ENCODE measurements at regions not wholly inside any gene's neighbourhood (a gene's known extent, or its start where the extent isn't known, plus 50 kb on each side); places are given as distances from the start of the nearest gene placed in this dataset.

- TF ChIP-seq ZMAT4 (CRISPR knock-in tag; IDR thresholded peaks at IDR 0.05) (no peak), TEAD1 (CRISPR knock-in tag; IDR thresholded peaks at IDR 0.05) (no peak), ZNF121 (CRISPR knock-in tag; IDR thresholded peaks at IDR 0.05) (no peak), CBFB (CRISPR knock-in tag; IDR thresholded peaks at IDR 0.05; ENCODE audit: low read depth) (no peak), NR3C1 (CRISPR knock-in tag; conservative IDR thresholded peaks at IDR 0.05; ENCODE audit: low read depth) (no peak), USF2 (CRISPR knock-in tag; IDR thresholded peaks at IDR 0.05) (no peak), ATF2 (CRISPR knock-in tag; IDR thresholded peaks at IDR 0.05; ENCODE audit: borderline replicate concordance, low read depth) (no peak), ATF3 (CRISPR knock-in tag; conservative IDR thresholded peaks at IDR 0.05) (no peak), ZNF263 (CRISPR knock-in tag; IDR thresholded peaks at IDR 0.05; ENCODE audit: low read depth) (no peak), GRHL2 (CRISPR knock-in tag; IDR thresholded peaks at IDR 0.05; ENCODE audit: insufficient replicate concordance, severe bottlenecking) (no peak), USF1 (CRISPR knock-in tag; IDR thresholded peaks at IDR 0.05) (no peak)
Observed at GRCh38 chr12:46462641-46463355, 90.2 kb upstream of the SLC38A2 start (continued).

GRCh38 chr12:46461907-46462640, 89.5 kb upstream of the SLC38A2 start:
- H3K9me3 Mint-ChIP-seq, result peaks cover 17% of the 10 kb centered on the region
- DNase-seq (ENCODE audit: low spot score) (no peak), ATAC-seq (no peak)
- POLR2A ChIA-PET, result no interaction called here
- H3K27me3 Mint-ChIP-seq (ENCODE audit: low read depth), result no peaks in the 10 kb centered on the region
- peaks cover 17% of the 10 kb centered on the region for H3K36me3 Mint-ChIP-seq
- TF ChIP-seq ZNF416 (CRISPR knock-in tag; IDR thresholded peaks at IDR 0.05) (no peak), GABPB1 (CRISPR knock-in tag; IDR thresholded peaks at IDR 0.05) (no peak)
- peaks cover 33% of the 10 kb centered on the region for H3K4me1 Mint-ChIP-seq
- no peak overlapping the region for H3K4me3 Mint-ChIP-seq
- H3K27ac Mint-ChIP-seq, result no peak overlapping the region
- CTCF ChIA-PET, result no interaction called here

GRCh38 chr12:46461459-46461858, 88.9 kb upstream of the SLC38A2 start:
- ChIA-PET CTCF (no interaction called here), POLR2A (no interaction called here)
- DNase-seq (ENCODE audit: low spot score) (no peak), ATAC-seq (no peak)
- TF ChIP-seq ZNF263 (CRISPR knock-in tag; IDR thresholded peaks at IDR 0.05; ENCODE audit: low read depth) (no peak), ZNF281 (CRISPR knock-in tag; IDR thresholded peaks at IDR 0.05) (no peak), GRHL2 (CRISPR knock-in tag; IDR thresholded peaks at IDR 0.05; ENCODE audit: insufficient replicate concordance, severe bottlenecking) (no peak), ZNF512 (CRISPR knock-in tag; IDR thresholded peaks at IDR 0.05; ENCODE audit: borderline replicate concordance) (no peak)
- H3K27ac Mint-ChIP-seq, result no peak overlapping the region
- H3K9me3 Mint-ChIP-seq, result peaks cover 17% of the 10 kb centered on the region
- no peak overlapping the region for H3K4me3 Mint-ChIP-seq
- H3K27me3 Mint-ChIP-seq (ENCODE audit: low read depth), result no peaks in the 10 kb centered on the region
- peaks cover 32% of the 10 kb centered on the region for H3K4me1 Mint-ChIP-seq
- H3K36me3 Mint-ChIP-seq, result peaks cover 17% of the 10 kb centered on the region

Data from WTC11 (cell line).